AG10803 (cell line): ENCODE measurements at regions not wholly inside any gene's neighbourhood (a gene's known extent, or its start where the extent isn't known, plus 50 kb on each side); places are given as distances from the start of the nearest gene placed in this dataset.

Experiments
- DNase-seq: peaks from one replicate; pipeline ENCODE4 v3.0.0; 2010; ENCODE audit warnings: low read depth
- H3K4me3 ChIP-seq: 2 replicates; pipeline ENCODE4 v1.5.1; 2011; ENCODE audit warnings: mild to moderate bottlenecking, low read length, control low read depth
- CTCF ChIP-seq: conservative IDR thresholded peaks from 2 replicates; pipeline ENCODE4 v1.5.1; 2011; ENCODE audit warnings: mild to moderate bottlenecking, low read length, control low read depth, inconsistent platforms

GRCh38 chr9:14487547-14488185 is 173.7 kb upstream of the NFIB start:
- TF ChIP-seq CTCF, result no peak
- no peak for DNase-seq
- no peak overlapping the region for H3K4me3 ChIP-seq

- H3K4me3 ChIP-seq, result no peak overlapping the region
- no peak for DNase-seq
- no peak for TF ChIP-seq CTCF
These were observed 171.4 kb upstream of the NFIB start for GRCh38 chr9:14485366-14485765.

- H3K4me3 ChIP-seq, result no peak overlapping the region
- DNase-seq, result no peak
- no peak for TF ChIP-seq CTCF
These were observed 168.9 kb upstream of the NFIB start for GRCh38 chr9:14482856-14483255.

- TF ChIP-seq CTCF, result no peak
- H3K4me3 ChIP-seq, result no peak overlapping the region
- DNase-seq, result no peak
These were observed 166.6 kb upstream of the NFIB start for GRCh38 chr9:14480526-14480925.

GRCh38 chr9:14479163-14479560 is 165.2 kb upstream of the NFIB start:
- H3K4me3 ChIP-seq, result no peak overlapping the region
- no peak for TF ChIP-seq CTCF
- no peak for DNase-seq

- no peak overlapping the region for H3K4me3 ChIP-seq
- no peak for TF ChIP-seq CTCF
- DNase-seq, result peak; percentile 11
These were observed 164.5 kb upstream of the NFIB start for GRCh38 chr9:14478175-14479162.
